ENCODE measurements at regions not wholly inside any gene's neighbourhood (a gene's known extent, or its start where the extent isn't known, plus 50 kb on each side); places are given as distances from the start of the nearest gene placed in this dataset.

- no peak for TF ChIP-seq CTCF (IDR thresholded peaks at IDR 0.05; ENCODE audit: low read depth, low read length)
- peak in 1 of 2 donors; percentile 86 for DNase-seq (ENCODE audit: low read depth in 1 of 2, low spot score in 1 of 2)
- Histone ChIP-seq H3K4me1 (ENCODE audit: low read depth) (peaks cover 7% of the 10 kb centered on the region), H3K27ac (no peak overlapping the region), H3K27me3 (no peaks in the 10 kb centered on the region), H3K4me3 (no peak overlapping the region), H3K9me3 (ENCODE audit: low read depth) (no peaks in the 10 kb centered on the region), H3K36me3 (no peaks in the 10 kb centered on the region)
These were observed 582.4 kb upstream of the FZD8 start for GRCh38 chr10:36224431-36224985.

DNA sequence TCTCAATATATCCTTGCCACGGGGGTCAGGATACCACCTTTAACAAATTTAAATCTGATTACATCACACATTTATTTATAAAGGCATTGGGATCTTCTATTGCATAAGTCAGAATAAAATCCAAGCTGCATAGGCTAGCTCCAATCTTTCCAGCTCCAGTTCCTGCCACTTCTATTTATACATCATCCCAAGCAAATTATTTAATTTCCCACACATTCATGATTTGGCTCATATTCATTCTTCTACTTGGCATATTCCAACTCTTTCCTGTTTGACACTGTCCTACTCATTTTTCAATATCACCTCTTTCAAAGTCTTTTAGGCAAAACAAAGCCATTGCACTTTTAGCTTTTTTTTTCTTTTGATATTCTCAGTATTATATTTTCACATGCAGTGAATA, 579.0 kb upstream of the FZD8 start:
- H3K27me3 ChIP-seq = no peaks in the 10 kb centered on the region
- H3K27ac ChIP-seq = no peak overlapping the region
- DNase-seq (ENCODE audit: low read depth in 1 of 2, low spot score in 1 of 2) = no peak
- H3K9me3 ChIP-seq (ENCODE audit: low read depth) = no peaks in the 10 kb centered on the region
- H3K4me1 ChIP-seq (ENCODE audit: low read depth) = no peaks in the 10 kb centered on the region
- no peak overlapping the region for H3K4me3 ChIP-seq
- H3K36me3 ChIP-seq = no peaks in the 10 kb centered on the region
- no peak for TF ChIP-seq CTCF (IDR thresholded peaks at IDR 0.05; ENCODE audit: low read depth, low read length)

GRCh38 chr10:36220151-36220550, 578.1 kb upstream of the FZD8 start:
- H3K36me3 ChIP-seq = no peaks in the 10 kb centered on the region
- no peaks in the 10 kb centered on the region for H3K9me3 ChIP-seq (ENCODE audit: low read depth)
- TF ChIP-seq CTCF (IDR thresholded peaks at IDR 0.05; ENCODE audit: low read depth, low read length) = no peak
- H3K27ac ChIP-seq = no peak overlapping the region
- no peaks in the 10 kb centered on the region for H3K27me3 ChIP-seq
- no peaks in the 10 kb centered on the region for H3K4me1 ChIP-seq (ENCODE audit: low read depth)
- no peak overlapping the region for H3K4me3 ChIP-seq
- no peak for DNase-seq (ENCODE audit: low read depth in 1 of 2, low spot score in 1 of 2)

GRCh38 chr10:36211856-36212255, 569.8 kb upstream of the FZD8 start:
- Histone ChIP-seq H3K27ac (no peak overlapping the region), H3K27me3 (no peaks in the 10 kb centered on the region), H3K36me3 (no peaks in the 10 kb centered on the region), H3K9me3 (ENCODE audit: low read depth) (no peaks in the 10 kb centered on the region), H3K4me1 (ENCODE audit: low read depth) (no peaks in the 10 kb centered on the region), H3K4me3 (no peak overlapping the region)
- TF ChIP-seq CTCF (IDR thresholded peaks at IDR 0.05; ENCODE audit: low read depth, low read length) = no peak
- DNase-seq (ENCODE audit: low read depth in 1 of 2, low spot score in 1 of 2) = no peak

DNA sequence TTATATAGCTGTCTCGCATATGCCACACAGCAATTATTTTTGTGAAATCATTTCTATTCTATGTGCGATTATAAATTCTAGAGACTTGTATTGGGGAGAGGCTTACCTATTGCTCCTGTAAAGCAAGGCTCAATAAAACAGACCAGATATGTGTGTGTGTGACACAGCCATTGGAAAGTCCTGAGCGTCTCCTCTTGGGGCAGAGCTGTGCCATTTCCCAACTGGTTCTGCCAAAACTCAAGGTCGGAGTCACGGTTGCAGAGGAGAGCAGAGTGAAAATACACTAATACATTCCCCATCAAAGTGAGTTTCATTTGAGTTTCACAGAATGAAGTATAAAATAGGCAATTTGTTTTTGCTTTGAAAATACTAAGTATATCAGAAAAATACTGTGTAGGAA, 567.4 kb upstream of the FZD8 start:
- Histone ChIP-seq H3K9me3 (ENCODE audit: low read depth) (no peaks in the 10 kb centered on the region), H3K27me3 (no peaks in the 10 kb centered on the region), H3K4me1 (ENCODE audit: low read depth) (no peaks in the 10 kb centered on the region), H3K27ac (no peak overlapping the region), H3K4me3 (no peak overlapping the region), H3K36me3 (no peaks in the 10 kb centered on the region)
- DNase-seq (ENCODE audit: low read depth in 1 of 2, low spot score in 1 of 2) = no peak
- no peak for TF ChIP-seq CTCF (IDR thresholded peaks at IDR 0.05; ENCODE audit: low read depth, low read length)

- Histone ChIP-seq H3K36me3 (no peaks in the 10 kb centered on the region), H3K4me1 (ENCODE audit: low read depth) (no peaks in the 10 kb centered on the region), H3K4me3 (no peak overlapping the region), H3K27me3 (no peaks in the 10 kb centered on the region), H3K27ac (no peak overlapping the region), H3K9me3 (ENCODE audit: low read depth) (no peaks in the 10 kb centered on the region)
- DNase-seq (ENCODE audit: low read depth in 1 of 2, low spot score in 1 of 2) = peak in 1 of 2 donors; percentile 26
- TF ChIP-seq CTCF (IDR thresholded peaks at IDR 0.05; ENCODE audit: low read depth, low read length) = no peak
These were observed 560.8 kb upstream of the FZD8 start for GRCh38 chr10:36202881-36203280.
